GM23338 (cell line): ENCODE measurements at regions not wholly inside any gene's neighbourhood (a gene's known extent, or its start where the extent isn't known, plus 50 kb on each side); places are given as distances from the start of the nearest gene placed in this dataset.

Source experiments
- ATAC-seq: fragments of 200-7000 bp; cut with Tn5 transposase; 3 replicates; pipeline ENCODE4 v1.9.1; 2020
- DNase-seq: peaks from one replicate; pipeline ENCODE4 v3.0.0-alpha.2; 2015; ENCODE audit warnings: low spot score
- H2AFZ ChIP-seq: fragments of 200-600 bp; sonication (generic); 2 replicates; pipeline ENCODE4 v1.8.0; 2016; ENCODE audit warnings: antibody characterized with exemption, mild to moderate bottlenecking, moderate library complexity
- H3F3A ChIP-seq: fragments of 200-600 bp; sonication (generic); replicated peaks from 2 replicates; pipeline ENCODE4 v1.8.0; 2017; ENCODE audit warnings: antibody characterized with exemption, mixed run types, low read depth
- H3K27ac ChIP-seq: fragments of 200-600 bp; sonication (generic); 2 replicates; pipeline ENCODE4 v1.6.1; 2016; ENCODE audit warnings: low read depth
- H3K27me3 ChIP-seq: fragments of 200-600 bp; sonication (generic); 2 replicates; pipeline ENCODE4 v1.8.0; 2016; ENCODE audit warnings: mild to moderate bottlenecking, mixed run types, moderate library complexity; ENCODE audit not compliant: insufficient read depth
- H3K36me3 ChIP-seq: fragments of 200-600 bp; sonication (generic); 2 replicates; pipeline ENCODE4 v1.8.0; 2016; ENCODE audit warnings: mild to moderate bottlenecking; ENCODE audit not compliant: insufficient read depth
- H3K4me1 ChIP-seq: fragments of 200-600 bp; sonication (generic); 2 replicates; pipeline ENCODE4 v1.8.0; 2016; ENCODE audit warnings: mild to moderate bottlenecking, moderate library complexity; ENCODE audit not compliant: insufficient read depth
- H3K4me2 ChIP-seq: fragments of 200-600 bp; sonication (generic); 2 replicates; pipeline ENCODE4 v1.7.1; 2017; ENCODE audit warnings: mixed run types
- H3K4me3 ChIP-seq: fragments of 200-600 bp; sonication (generic); 2 replicates; pipeline ENCODE4 v1.6.1; 2016; ENCODE audit warnings: mixed run types
- H3K79me2 ChIP-seq: fragments of 200-600 bp; sonication (generic); replicated peaks from 2 replicates; pipeline ENCODE4 v1.8.0; 2017; ENCODE audit warnings: mild to moderate bottlenecking; ENCODE audit not compliant: insufficient read depth
- H3K9me2 ChIP-seq: fragments of 200-600 bp; sonication (generic); 2 replicates; pipeline ENCODE4 v1.8.0; 2017; ENCODE audit not compliant: insufficient read depth
- H4K20me1 ChIP-seq: fragments of 200-600 bp; sonication (generic); replicated peaks from 2 replicates; pipeline ENCODE4 v1.8.0; 2017; ENCODE audit warnings: mild to moderate bottlenecking; ENCODE audit not compliant: insufficient read depth
- H3K27ac Mint-ChIP-seq: 2 replicates; pipeline ENCODE4 v1.8.0; 2020; ENCODE audit warnings: inconsistent platforms, mild to moderate bottlenecking, moderate library complexity, mixed read lengths
- H3K27me3 Mint-ChIP-seq: 3 replicates; pipeline ENCODE4 v1.8.0; 2022; ENCODE audit warnings: low read depth, mild to moderate bottlenecking, moderate library complexity, mixed read lengths, inconsistent platforms; ENCODE audit not compliant: insufficient read depth, poor library complexity
- H3K36me3 Mint-ChIP-seq: 3 replicates; pipeline ENCODE4 v1.8.0; 2021; ENCODE audit warnings: low read depth, mild to moderate bottlenecking, inconsistent platforms, moderate library complexity, mixed read lengths
- H3K4me1 Mint-ChIP-seq: 3 replicates; pipeline ENCODE4 v1.8.0; 2020; ENCODE audit warnings: mild to moderate bottlenecking, inconsistent platforms, mixed read lengths
- H3K4me3 Mint-ChIP-seq: 3 replicates; pipeline ENCODE4 v1.8.0; 2021; ENCODE audit warnings: moderate library complexity, mild to moderate bottlenecking, inconsistent platforms, mixed read lengths
- H3K9me3 Mint-ChIP-seq: 3 replicates; pipeline ENCODE4 v1.8.0; 2020; ENCODE audit warnings: moderate library complexity, mild to moderate bottlenecking, inconsistent platforms, mixed read lengths
- CREB1 ChIP-seq: fragments of 250-450 bp; sonication (Bioruptor Pico); IDR thresholded peaks from 2 replicates; pipeline ENCODE4 v1.5.0; 2020; ENCODE audit warnings: low read depth, mild to moderate bottlenecking, moderate library complexity
- CTCF ChIP-seq, 2 experiments: fragments of 200-600 bp in 1 of 2; sonication (generic) in 1 of 2; conservative IDR thresholded peaks; 2 replicates each; pipeline versions ENCODE4 v1.5.1 to v1.6.1; 2016 to 2017; ENCODE audit warnings: antibody characterized with exemption in 2 of 2, low read depth in 2 of 2, mild to moderate bottlenecking in 2 of 2, moderate library complexity in 1 of 2
- EZH2 ChIP-seq: fragments of 200-600 bp; sonication (generic); IDR thresholded peaks from one replicate; pipeline ENCODE4 v1.8.0; 2017; ENCODE audit warnings: antibody characterized with exemption, mild to moderate bottlenecking, low read depth; ENCODE audit not compliant: unreplicated experiment
- EZH2phosphoT487 ChIP-seq: fragments of 200-600 bp; sonication (generic); IDR thresholded peaks from one replicate; pipeline ENCODE4 v1.8.1; 2018; ENCODE audit warnings: antibody characterized with exemption; ENCODE audit not compliant: unreplicated experiment
- JUNB ChIP-seq: IDR thresholded peaks from one replicate; pipeline ENCODE4 v1.6.1; 2016; ENCODE audit warnings: antibody characterized with exemption; ENCODE audit not compliant: unreplicated experiment
- NANOG ChIP-seq: IDR thresholded peaks from 2 replicates; pipeline ENCODE4 v1.6.1; 2016; ENCODE audit warnings: antibody characterized with exemption, borderline replicate concordance
- POLR2AphosphoS5 ChIP-seq: IDR thresholded peaks from 2 replicates; pipeline ENCODE4 v1.6.1; 2016; ENCODE audit warnings: antibody characterized with exemption, low read depth
- STAT1 ChIP-seq: IDR thresholded peaks from one replicate; pipeline ENCODE4 v1.6.1; 2016; ENCODE audit warnings: antibody characterized with exemption; ENCODE audit not compliant: unreplicated experiment
- ZNF114 ChIP-seq: fragments of 250-450 bp; sonication (Bioruptor Pico); IDR thresholded peaks from 2 replicates; pipeline ENCODE4 v1.5.0; 2020; ENCODE audit warnings: mild to moderate bottlenecking, moderate library complexity
- ZNF331 ChIP-seq: fragments of 250-450 bp; sonication (Bioruptor Pico); IDR thresholded peaks from 2 replicates; pipeline ENCODE4 v1.5.0; 2020; ENCODE audit warnings: low read depth, mild to moderate bottlenecking, moderate library complexity
- ZNF462 ChIP-seq: fragments of 250-450 bp; sonication (Bioruptor Pico); IDR thresholded peaks from 2 replicates; pipeline ENCODE4 v1.5.0; 2020; ENCODE audit warnings: mild to moderate bottlenecking, moderate library complexity
- TF ChIP-seq, protein P1 (sequence below): IDR thresholded peaks from one replicate; pipeline ENCODE4 v1.6.1; 2018; ENCODE audit warnings: antibody characterized with exemption; ENCODE audit not compliant: unreplicated experiment
- TF ChIP-seq, protein P2 (sequence below): IDR thresholded peaks from 2 replicates; pipeline ENCODE4 v1.6.1; 2016; ENCODE audit warnings: antibody characterized with exemption

DNA sequence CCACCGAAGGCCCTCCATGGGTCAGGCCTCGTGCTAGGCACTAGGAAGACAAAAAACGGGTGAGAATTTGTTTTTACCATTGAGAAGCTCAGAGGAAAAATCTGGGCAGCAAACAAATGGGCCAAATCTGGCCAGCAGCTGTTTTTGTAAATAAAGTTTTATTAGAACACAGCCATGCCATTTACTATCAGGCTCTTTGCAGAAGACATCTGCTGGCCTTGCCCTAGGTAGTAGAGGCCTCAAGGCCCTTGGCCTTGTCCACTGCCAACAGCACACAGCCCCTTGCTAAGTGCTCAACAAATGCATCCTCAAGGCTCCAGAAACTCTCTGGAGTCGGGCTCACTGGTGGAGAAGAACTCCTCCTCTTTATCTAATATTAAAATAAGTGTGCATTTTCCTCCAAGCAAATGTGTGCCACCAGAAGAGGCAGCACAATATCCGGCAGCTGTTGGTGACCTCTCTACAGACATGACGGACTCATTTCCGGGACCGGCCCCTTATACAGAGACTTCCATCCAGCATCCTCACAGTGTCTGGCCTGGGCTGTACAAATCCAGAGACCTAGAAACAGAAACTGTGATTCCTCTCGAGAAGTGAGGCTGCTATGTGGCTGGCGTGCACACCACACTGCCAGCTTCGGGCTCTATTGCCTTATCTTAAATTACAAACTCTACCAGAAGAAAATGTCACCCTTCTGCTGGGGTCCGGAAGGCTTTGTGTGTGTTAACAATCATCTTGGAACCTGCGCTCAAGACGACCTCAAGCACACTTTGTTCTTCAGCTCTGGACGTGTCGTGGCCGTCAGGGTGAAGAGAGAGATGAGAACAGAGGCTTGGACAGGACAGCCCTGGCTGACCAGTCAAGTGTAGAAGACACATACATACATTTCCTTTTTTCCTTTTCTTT is 203.9 kb downstream of the TOMM20 start:
- Histone ChIP-seq H3F3A (no peaks in the 10 kb centered on the region), H3K4me2 (no peak overlapping the region), H3K27me3 (no peaks in the 10 kb centered on the region), H4K20me1 (no peaks in the 10 kb centered on the region), H3K27ac (no peak overlapping the region), H2AFZ (no peak overlapping the region), H3K36me3 (no peaks in the 10 kb centered on the region), H3K9me2 (no peaks in the 10 kb centered on the region), H3K4me3 (no peak overlapping the region), H3K4me1 (peaks cover 4% of the 10 kb centered on the region; the same call in 1 of the 2 replicates), H3K79me2 (no peaks in the 10 kb centered on the region)
- Mint-ChIP-seq H3K27ac (no peak overlapping the region), H3K36me3 (no peaks in the 10 kb centered on the region), H3K27me3 (peaks cover 14% of the 10 kb centered on the region), H3K4me3 (no peak overlapping the region), H3K9me3 (no peaks in the 10 kb centered on the region; the same call in 2 of the 3 replicates), H3K4me1 (peaks cover 29% of the 10 kb centered on the region)
- ATAC-seq = no peak
- no peak for TF ChIP-seq ZNF114 (CRISPR knock-in tag)
- TF ChIP-seq, protein P1, sequence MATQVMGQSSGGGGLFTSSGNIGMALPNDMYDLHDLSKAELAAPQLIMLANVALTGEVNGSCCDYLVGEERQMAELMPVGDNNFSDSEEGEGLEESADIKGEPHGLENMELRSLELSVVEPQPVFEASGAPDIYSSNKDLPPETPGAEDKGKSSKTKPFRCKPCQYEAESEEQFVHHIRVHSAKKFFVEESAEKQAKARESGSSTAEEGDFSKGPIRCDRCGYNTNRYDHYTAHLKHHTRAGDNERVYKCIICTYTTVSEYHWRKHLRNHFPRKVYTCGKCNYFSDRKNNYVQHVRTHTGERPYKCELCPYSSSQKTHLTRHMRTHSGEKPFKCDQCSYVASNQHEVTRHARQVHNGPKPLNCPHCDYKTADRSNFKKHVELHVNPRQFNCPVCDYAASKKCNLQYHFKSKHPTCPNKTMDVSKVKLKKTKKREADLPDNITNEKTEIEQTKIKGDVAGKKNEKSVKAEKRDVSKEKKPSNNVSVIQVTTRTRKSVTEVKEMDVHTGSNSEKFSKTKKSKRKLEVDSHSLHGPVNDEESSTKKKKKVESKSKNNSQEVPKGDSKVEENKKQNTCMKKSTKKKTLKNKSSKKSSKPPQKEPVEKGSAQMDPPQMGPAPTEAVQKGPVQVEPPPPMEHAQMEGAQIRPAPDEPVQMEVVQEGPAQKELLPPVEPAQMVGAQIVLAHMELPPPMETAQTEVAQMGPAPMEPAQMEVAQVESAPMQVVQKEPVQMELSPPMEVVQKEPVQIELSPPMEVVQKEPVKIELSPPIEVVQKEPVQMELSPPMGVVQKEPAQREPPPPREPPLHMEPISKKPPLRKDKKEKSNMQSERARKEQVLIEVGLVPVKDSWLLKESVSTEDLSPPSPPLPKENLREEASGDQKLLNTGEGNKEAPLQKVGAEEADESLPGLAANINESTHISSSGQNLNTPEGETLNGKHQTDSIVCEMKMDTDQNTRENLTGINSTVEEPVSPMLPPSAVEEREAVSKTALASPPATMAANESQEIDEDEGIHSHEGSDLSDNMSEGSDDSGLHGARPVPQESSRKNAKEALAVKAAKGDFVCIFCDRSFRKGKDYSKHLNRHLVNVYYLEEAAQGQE = no peak
- TF ChIP-seq CREB1 (CRISPR knock-in tag) = no peak
- no peak for TF ChIP-seq JUNB
- TF ChIP-seq POLR2AphosphoS5 = no peak
- TF ChIP-seq, protein P2, sequence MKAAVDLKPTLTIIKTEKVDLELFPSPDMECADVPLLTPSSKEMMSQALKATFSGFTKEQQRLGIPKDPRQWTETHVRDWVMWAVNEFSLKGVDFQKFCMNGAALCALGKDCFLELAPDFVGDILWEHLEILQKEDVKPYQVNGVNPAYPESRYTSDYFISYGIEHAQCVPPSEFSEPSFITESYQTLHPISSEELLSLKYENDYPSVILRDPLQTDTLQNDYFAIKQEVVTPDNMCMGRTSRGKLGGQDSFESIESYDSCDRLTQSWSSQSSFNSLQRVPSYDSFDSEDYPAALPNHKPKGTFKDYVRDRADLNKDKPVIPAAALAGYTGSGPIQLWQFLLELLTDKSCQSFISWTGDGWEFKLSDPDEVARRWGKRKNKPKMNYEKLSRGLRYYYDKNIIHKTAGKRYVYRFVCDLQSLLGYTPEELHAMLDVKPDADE = no peak
- TF ChIP-seq ZNF331 (CRISPR knock-in tag) = no peak
- no peak for TF ChIP-seq CTCF (conservative IDR thresholded peaks at IDR 0.05; ENCODE audit: low read depth in 2 of 2)
- no peak for TF ChIP-seq EZH2phosphoT487
- TF ChIP-seq EZH2 = no peak
- no peak for TF ChIP-seq STAT1
- no peak for TF ChIP-seq NANOG
- no peak for TF ChIP-seq ZNF462 (CRISPR knock-in tag)
- DNase-seq = no peak
